Peyer's patch (tissue), 4 donors: ENCODE measurements at regions not wholly inside any gene's neighbourhood (a gene's known extent, or its start where the extent isn't known, plus 50 kb on each side); places are given as distances from the start of the nearest gene placed in this dataset.

Experiments
- DNase-seq, 3 donors: peaks; one replicate each; pipeline ENCODE4 v3.0.0-alpha.2; 2017 to 2019
- H3K27ac ChIP-seq, 4 donors: fragments of 200-600 bp; sonication (generic); one replicate each; pipeline ENCODE4 v1.5.1; 2016 to 2019
- H3K27me3 ChIP-seq, 2 donors: fragments of 200-600 bp; sonication (generic); one replicate each; pipeline ENCODE4 v1.5.1; 2019
- H3K36me3 ChIP-seq, 3 donors: fragments of 200-600 bp; sonication (generic); one replicate each; pipeline ENCODE4 v1.5.1; 2016 to 2019
- H3K4me1 ChIP-seq, 4 donors: fragments of 200-600 bp; sonication (generic); one replicate each; pipeline ENCODE4 v1.5.1; 2016 to 2019
- H3K4me3 ChIP-seq, 4 donors: fragments of 200-600 bp; sonication (generic); 1 replicate in 3 of 4; 2 replicates in 1 of 4; pipeline ENCODE4 v1.5.1; 2016 to 2019; ENCODE audit warnings: mild to moderate bottlenecking in 1 of 4
- H3K9me3 ChIP-seq, 4 donors: fragments of 200-600 bp; sonication (generic); one replicate each; pipeline ENCODE4 v1.5.1; 2016 to 2019; ENCODE audit warnings: mild to moderate bottlenecking in 1 of 4
- CTCF ChIP-seq, 6 experiments: fragments of 450-650 bp in 4 of 6; fragments of 200-600 bp in 2 of 6; sonication (generic) in 1 of 6; IDR thresholded peaks; one replicate each; pipeline ENCODE4 v1.5.1; 2017 to 2019; ENCODE audit warnings: antibody characterized with exemption in 6 of 6, mild to moderate bottlenecking in 3 of 6, moderate library complexity in 1 of 6
- POLR2A ChIP-seq, 2 donors: fragments of 450-650 bp; IDR thresholded peaks; one replicate each; pipeline ENCODE4 v1.5.1; 2017; ENCODE audit warnings: antibody characterized with exemption in 2 of 2, mild to moderate bottlenecking in 2 of 2, moderate library complexity in 2 of 2

- no peak for TF ChIP-seq POLR2A (IDR thresholded peaks at IDR 0.05)
- no peak for TF ChIP-seq CTCF (IDR thresholded peaks at IDR 0.05)
- Histone ChIP-seq H3K36me3 (no peaks in the 10 kb centered on the region), H3K4me1 (no peaks in the 10 kb centered on the region), H3K27ac (no peak overlapping the region), H3K27me3 (no peaks in the 10 kb centered on the region), H3K4me3 (no peak overlapping the region), H3K9me3 (no peaks in the 10 kb centered on the region)
- DNase-seq = no peak
These were observed 378.6 kb upstream of the SLC14A2 start for GRCh38 chr18:45236676-45237075.

GRCh38 chr18:45237343-45238098 is 377.8 kb upstream of the SLC14A2 start:
- no peak overlapping the region for H3K4me3 ChIP-seq
- no peaks in the 10 kb centered on the region for H3K36me3 ChIP-seq
- no peaks in the 10 kb centered on the region for H3K4me1 ChIP-seq
- no peaks in the 10 kb centered on the region for H3K9me3 ChIP-seq
- TF ChIP-seq POLR2A (IDR thresholded peaks at IDR 0.05) = no peak
- no peak for TF ChIP-seq CTCF (IDR thresholded peaks at IDR 0.05)
- no peak for DNase-seq
- no peaks in the 10 kb centered on the region for H3K27me3 ChIP-seq
- no peak overlapping the region for H3K27ac ChIP-seq

- no peak for DNase-seq
- H3K4me3 ChIP-seq = no peak overlapping the region
- no peak for TF ChIP-seq POLR2A (IDR thresholded peaks at IDR 0.05)
- TF ChIP-seq CTCF (IDR thresholded peaks at IDR 0.05) = no peak
- H3K4me1 ChIP-seq = no peaks in the 10 kb centered on the region
- no peaks in the 10 kb centered on the region for H3K27me3 ChIP-seq
- H3K36me3 ChIP-seq = no peaks in the 10 kb centered on the region
- H3K9me3 ChIP-seq = no peaks in the 10 kb centered on the region
- H3K27ac ChIP-seq = no peak overlapping the region
These were observed 374.0 kb upstream of the SLC14A2 start for GRCh38 chr18:45241271-45241670.

- Histone ChIP-seq H3K27ac (no peak overlapping the region), H3K4me3 (no peak overlapping the region), H3K27me3 (no peaks in the 10 kb centered on the region), H3K4me1 (no peaks in the 10 kb centered on the region), H3K36me3 (no peaks in the 10 kb centered on the region), H3K9me3 (no peaks in the 10 kb centered on the region)
- TF ChIP-seq POLR2A (IDR thresholded peaks at IDR 0.05) (no peak), CTCF (IDR thresholded peaks at IDR 0.05) (no peak)
- no peak for DNase-seq
These were observed 373.2 kb upstream of the SLC14A2 start for GRCh38 chr18:45241982-45242565.

GRCh38 chr18:45243340-45244110 is 371.8 kb upstream of the SLC14A2 start:
- TF ChIP-seq POLR2A (IDR thresholded peaks at IDR 0.05) (no peak), CTCF (IDR thresholded peaks at IDR 0.05) (no peak)

More at GRCh38 chr18:45243340-45244110, 371.8 kb upstream of the SLC14A2 start:
- Histone ChIP-seq H3K36me3 (no peaks in the 10 kb centered on the region), H3K4me1 (no peaks in the 10 kb centered on the region), H3K27ac (peak overlapping the region in 1 of 4 donors; percentile 13), H3K27me3 (no peaks in the 10 kb centered on the region), H3K9me3 (no peaks in the 10 kb centered on the region), H3K4me3 (no peak overlapping the region)
- no peak for DNase-seq
